HG03108 (cell line): ENCODE measurements at regions not wholly inside any gene's neighbourhood (a gene's known extent, or its start where the extent isn't known, plus 50 kb on each side); places are given as distances from the start of the nearest gene placed in this dataset.

ENCODE experiments used
- ATAC-seq: cut with Tn5 transposase; IDR thresholded peaks from one replicate; pipeline ENCODE4 v1.9.1; 2021; ENCODE audit warnings: moderate library complexity; ENCODE audit not compliant: unreplicated experiment

- ATAC-seq: no peak
These were observed 615.2 kb downstream of the BRD1 start for GRCh38 chr22:49212466-49212865.

- no peak for ATAC-seq
These were observed 615.7 kb downstream of the BRD1 start for GRCh38 chr22:49212002-49212401.

- ATAC-seq: no peak
These were observed 616.5 kb downstream of the BRD1 start for GRCh38 chr22:49211176-49211575.

GRCh38 chr22:49210606-49211005 is 617.1 kb downstream of the BRD1 start:
- no peak for ATAC-seq

- ATAC-seq: no peak
These were observed 618.0 kb downstream of the BRD1 start for GRCh38 chr22:49209452-49210195.

GRCh38 chr22:49208768-49209252 is 618.9 kb downstream of the BRD1 start:
- ATAC-seq: no peak

- no peak for ATAC-seq
These were observed 619.7 kb downstream of the BRD1 start for GRCh38 chr22:49208004-49208402.

GRCh38 chr22:49207008-49208003 is 620.4 kb downstream of the BRD1 start:
- no peak for ATAC-seq

GRCh38 chr22:49206281-49206680 is 621.4 kb downstream of the BRD1 start:
- no peak for ATAC-seq

- ATAC-seq: no peak
These were observed 622.2 kb downstream of the BRD1 start for GRCh38 chr22:49205483-49205800.

GRCh38 chr22:49204599-49205482 is 622.8 kb downstream of the BRD1 start:
- no peak for ATAC-seq

GRCh38 chr22:49203859-49204598 is 623.6 kb downstream of the BRD1 start:
- ATAC-seq: no peak

- no peak for ATAC-seq
These were observed 624.4 kb downstream of the BRD1 start for GRCh38 chr22:49203091-49203858.

- ATAC-seq: no peak
These were observed 625.4 kb downstream of the BRD1 start for GRCh38 chr22:49202226-49202625.

GRCh38 chr22:49201046-49201970 is 626.4 kb downstream of the BRD1 start:
- ATAC-seq: no peak

- ATAC-seq: no peak
These were observed 628.4 kb downstream of the BRD1 start for GRCh38 chr22:49199224-49199623.

GRCh38 chr22:49198705-49199084 is 629.0 kb downstream of the BRD1 start:
- no peak for ATAC-seq

GRCh38 chr22:49197986-49198704 is 629.5 kb downstream of the BRD1 start:
- no peak for ATAC-seq
